ENCODE measurements at regions not wholly inside any gene's neighbourhood (a gene's known extent, or its start where the extent isn't known, plus 50 kb on each side); places are given as distances from the start of the nearest gene placed in this dataset.

GRCh38 chr1:239617731-239618130 is 231.4 kb downstream of the CHRM3 start:
- Histone ChIP-seq H3K4me3 (replicated peaks; ENCODE audit: insufficient read depth, low read length) (no peak overlapping the region), H3K27ac (replicated peaks) (no peak overlapping the region), H3K27me3 (ENCODE audit: insufficient read depth, poor library complexity, severe bottlenecking) (no peaks in the 10 kb centered on the region)
- TF ChIP-seq SPI1 (IDR thresholded peaks at IDR 0.05; ENCODE audit: borderline replicate concordance, low read depth) (no peak), REST (IDR thresholded peaks at IDR 0.05; ENCODE audit: insufficient replicate concordance, low read depth) (no peak), GABPA (IDR thresholded peaks at IDR 0.05; ENCODE audit: low read depth) (no peak), CTCF (IDR thresholded peaks at IDR 0.05; ENCODE audit: insufficient read depth, low read length) (no peak), POLR2AphosphoS5 (IDR thresholded peaks at IDR 0.05; ENCODE audit: low read depth) (no peak)
- no peak for DNase-seq (ENCODE audit: low read depth in 1 of 2, low spot score in 1 of 2)

- no peak overlapping the region for H3K4me3 ChIP-seq (replicated peaks; ENCODE audit: insufficient read depth, low read length)
- no peaks in the 10 kb centered on the region for H3K27me3 ChIP-seq (ENCODE audit: insufficient read depth, poor library complexity, severe bottlenecking)
- TF ChIP-seq POLR2AphosphoS5 (IDR thresholded peaks at IDR 0.05; ENCODE audit: low read depth) = no peak
- TF ChIP-seq REST (IDR thresholded peaks at IDR 0.05; ENCODE audit: insufficient replicate concordance, low read depth) = no peak
- no peak for TF ChIP-seq SPI1 (IDR thresholded peaks at IDR 0.05; ENCODE audit: borderline replicate concordance, low read depth)
- TF ChIP-seq GABPA (IDR thresholded peaks at IDR 0.05; ENCODE audit: low read depth) = no peak
- no peak for TF ChIP-seq CTCF (IDR thresholded peaks at IDR 0.05; ENCODE audit: insufficient read depth, low read length)
- DNase-seq (ENCODE audit: low read depth in 1 of 2, low spot score in 1 of 2) = no peak
- H3K27ac ChIP-seq (replicated peaks) = no peak overlapping the region
Observed at GRCh38 chr1:239619190-239619589, 232.8 kb downstream of the CHRM3 start.

- no peak for TF ChIP-seq GABPA (IDR thresholded peaks at IDR 0.05; ENCODE audit: low read depth)
- Histone ChIP-seq H3K27ac (replicated peaks) (no peak overlapping the region), H3K4me3 (replicated peaks; ENCODE audit: insufficient read depth, low read length) (no peak overlapping the region), H3K27me3 (ENCODE audit: insufficient read depth, poor library complexity, severe bottlenecking) (no peaks in the 10 kb centered on the region)
- no peak for DNase-seq (ENCODE audit: low read depth in 1 of 2, low spot score in 1 of 2)
Observed at GRCh38 chr1:239630767-239631166, 244.4 kb downstream of the CHRM3 start.

GRCh38 chr1:239633432-239633831 is 247.1 kb downstream of the CHRM3 start:
- no peak for TF ChIP-seq GABPA (IDR thresholded peaks at IDR 0.05; ENCODE audit: low read depth)
- no peaks in the 10 kb centered on the region for H3K27me3 ChIP-seq (ENCODE audit: insufficient read depth, poor library complexity, severe bottlenecking)
- DNase-seq (ENCODE audit: low read depth in 1 of 2, low spot score in 1 of 2) = no peak

GRCh38 chr1:239635276-239635675 is 248.9 kb downstream of the CHRM3 start:
- Histone ChIP-seq H3K4me3 (replicated peaks; ENCODE audit: insufficient read depth, low read length) (no peak overlapping the region), H3K27me3 (ENCODE audit: insufficient read depth, poor library complexity, severe bottlenecking) (no peaks in the 10 kb centered on the region), H3K27ac (replicated peaks) (no peak overlapping the region)
- DNase-seq (ENCODE audit: low read depth in 1 of 2, low spot score in 1 of 2) = no peak
- TF ChIP-seq POLR2AphosphoS5 (IDR thresholded peaks at IDR 0.05; ENCODE audit: low read depth) = no peak

More at GRCh38 chr1:239633432-239633831, 247.1 kb downstream of the CHRM3 start:
- no peak overlapping the region for H3K27ac ChIP-seq (replicated peaks)
- no peak overlapping the region for H3K4me3 ChIP-seq (replicated peaks; ENCODE audit: insufficient read depth, low read length)
